AG10803 (cell line): ENCODE measurements at regions not wholly inside any gene's neighbourhood (a gene's known extent, or its start where the extent isn't known, plus 50 kb on each side); places are given as distances from the start of the nearest gene placed in this dataset.
A peak's percentile ranks its signal among the peaks of the same experiment; 100 is the strongest.
"Not testable (repeated sequence)": the region's sequence is repeated elsewhere in the genome, so short reads cannot be mapped to it uniquely, and the experiment has no call there.

Experiments used
- DNase-seq: peaks from one replicate; pipeline ENCODE4 v3.0.0; 2010; ENCODE audit warnings: low read depth
- H3K4me3 ChIP-seq: 2 replicates; pipeline ENCODE4 v1.5.1; 2011; ENCODE audit warnings: mild to moderate bottlenecking, low read length, control low read depth
- TF ChIP-seq, protein P1 (sequence below): conservative IDR thresholded peaks from 2 replicates; pipeline ENCODE4 v1.5.1; 2011; ENCODE audit warnings: mild to moderate bottlenecking, low read length, control low read depth, inconsistent platforms

DNA sequence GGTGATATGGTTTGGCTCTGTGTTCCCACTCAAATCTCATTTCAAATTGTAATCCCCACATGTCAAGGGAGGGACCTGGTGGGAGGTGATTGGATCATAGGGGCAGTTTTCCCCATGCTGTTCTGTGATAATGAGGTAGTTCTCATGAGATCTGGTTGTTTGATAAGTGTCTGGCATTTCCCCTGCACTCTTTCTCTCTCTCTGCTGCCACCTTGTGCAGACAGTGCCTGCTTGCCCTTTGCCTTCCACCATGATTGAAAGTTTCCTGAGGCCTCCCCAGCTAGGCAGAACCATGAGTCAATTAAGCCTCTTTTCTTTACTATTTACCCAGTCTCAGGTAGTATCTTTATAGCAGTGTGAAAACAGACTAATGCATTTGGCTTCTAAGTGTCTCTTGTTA is 284.7 kb downstream of the ARPP21 start:
- not testable (repeated sequence) for DNase-seq, H3K4me3 ChIP-seq
- TF ChIP-seq, protein P1, sequence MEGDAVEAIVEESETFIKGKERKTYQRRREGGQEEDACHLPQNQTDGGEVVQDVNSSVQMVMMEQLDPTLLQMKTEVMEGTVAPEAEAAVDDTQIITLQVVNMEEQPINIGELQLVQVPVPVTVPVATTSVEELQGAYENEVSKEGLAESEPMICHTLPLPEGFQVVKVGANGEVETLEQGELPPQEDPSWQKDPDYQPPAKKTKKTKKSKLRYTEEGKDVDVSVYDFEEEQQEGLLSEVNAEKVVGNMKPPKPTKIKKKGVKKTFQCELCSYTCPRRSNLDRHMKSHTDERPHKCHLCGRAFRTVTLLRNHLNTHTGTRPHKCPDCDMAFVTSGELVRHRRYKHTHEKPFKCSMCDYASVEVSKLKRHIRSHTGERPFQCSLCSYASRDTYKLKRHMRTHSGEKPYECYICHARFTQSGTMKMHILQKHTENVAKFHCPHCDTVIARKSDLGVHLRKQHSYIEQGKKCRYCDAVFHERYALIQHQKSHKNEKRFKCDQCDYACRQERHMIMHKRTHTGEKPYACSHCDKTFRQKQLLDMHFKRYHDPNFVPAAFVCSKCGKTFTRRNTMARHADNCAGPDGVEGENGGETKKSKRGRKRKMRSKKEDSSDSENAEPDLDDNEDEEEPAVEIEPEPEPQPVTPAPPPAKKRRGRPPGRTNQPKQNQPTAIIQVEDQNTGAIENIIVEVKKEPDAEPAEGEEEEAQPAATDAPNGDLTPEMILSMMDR: peak; percentile 39

DNA sequence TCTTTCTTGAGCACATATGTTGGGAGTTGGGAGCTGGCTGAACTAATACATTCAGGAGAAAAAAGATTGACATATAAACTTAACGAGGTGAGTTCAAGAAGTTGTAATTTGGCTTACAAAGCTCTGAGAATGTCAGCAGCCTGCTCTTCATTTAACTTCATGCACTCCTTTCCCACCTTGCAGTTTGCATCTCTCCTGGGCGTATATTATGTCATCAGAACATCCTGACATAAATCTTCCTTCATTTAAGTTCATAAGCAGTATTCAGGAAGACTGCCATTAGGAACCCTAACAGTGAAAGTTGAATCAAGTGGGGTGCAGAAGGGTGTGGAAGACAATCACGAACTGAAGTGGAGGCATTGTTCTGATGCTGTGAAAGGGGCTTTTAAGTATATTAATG is 288.1 kb downstream of the ARPP21 start:
- H3K4me3 ChIP-seq: no peak overlapping the region
- DNase-seq: no peak
- TF ChIP-seq, protein P1: no peak

DNA sequence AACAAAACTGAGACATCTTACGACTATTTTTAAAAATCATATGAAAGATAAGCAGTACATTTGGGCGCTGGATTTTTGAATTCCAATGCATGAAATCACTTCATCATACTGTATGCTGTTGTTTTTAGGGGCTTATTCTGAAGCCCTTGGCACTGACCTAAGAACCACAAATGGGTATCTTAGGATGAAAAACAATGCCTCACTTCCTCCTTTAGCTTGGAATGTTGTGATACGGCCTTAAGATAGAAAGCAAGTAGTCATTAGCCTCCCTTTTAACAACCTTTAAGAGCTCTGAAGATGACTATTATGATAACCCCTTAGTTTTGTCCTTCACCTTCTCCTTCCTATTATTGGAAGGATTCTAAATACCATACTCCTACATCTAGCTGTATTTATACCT is 289.8 kb downstream of the ARPP21 start:
- DNase-seq: no peak
- H3K4me3 ChIP-seq: no peak overlapping the region
- TF ChIP-seq, protein P1: no peak

DNA sequence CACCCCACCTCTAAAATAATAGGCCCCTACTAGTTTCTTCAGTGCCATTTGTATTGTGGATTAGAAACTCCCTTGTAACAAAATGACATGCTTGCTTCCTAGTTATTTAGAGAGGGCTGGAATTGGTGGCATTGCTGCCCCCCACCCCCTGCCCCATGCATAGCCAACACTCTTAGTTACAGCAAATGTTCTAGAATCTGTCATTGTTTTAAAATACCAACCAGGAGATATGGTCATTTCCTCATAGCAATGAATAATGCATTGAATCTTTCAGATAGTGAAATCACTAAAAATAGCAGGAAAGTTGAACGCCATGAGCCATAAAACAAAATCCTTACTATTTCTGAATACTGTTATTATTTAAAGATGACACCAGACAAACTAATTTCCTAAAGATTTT is 292.5 kb downstream of the ARPP21 start:
- no peak for DNase-seq
- no peak overlapping the region for H3K4me3 ChIP-seq

DNA sequence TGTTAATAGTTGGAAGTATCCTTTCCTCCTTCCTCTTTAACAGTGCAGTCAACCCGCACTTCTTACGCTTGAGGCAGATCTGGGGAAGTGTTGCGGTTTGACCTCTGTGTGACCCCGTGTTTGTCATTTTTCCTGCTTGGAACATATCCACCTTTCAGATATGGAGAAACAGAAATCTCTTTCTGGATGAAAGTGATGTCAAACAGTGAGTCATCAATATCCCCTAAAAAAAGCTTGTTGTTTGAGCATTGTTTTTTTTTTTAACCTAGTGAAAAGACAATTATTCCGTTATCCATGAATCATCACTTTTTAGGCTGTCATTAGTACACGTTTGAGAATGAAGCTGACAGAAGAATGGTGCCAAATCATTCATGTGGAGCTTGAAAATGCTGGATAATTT is 293.7 kb downstream of the ARPP21 start:
- TF ChIP-seq, protein P1: no peak
- DNase-seq: peak; percentile 49
- H3K4me3 ChIP-seq: no peak overlapping the region

More for the DNA sequence above, 292.5 kb downstream of the ARPP21 start:
- TF ChIP-seq, protein P1: no peak

DNA sequence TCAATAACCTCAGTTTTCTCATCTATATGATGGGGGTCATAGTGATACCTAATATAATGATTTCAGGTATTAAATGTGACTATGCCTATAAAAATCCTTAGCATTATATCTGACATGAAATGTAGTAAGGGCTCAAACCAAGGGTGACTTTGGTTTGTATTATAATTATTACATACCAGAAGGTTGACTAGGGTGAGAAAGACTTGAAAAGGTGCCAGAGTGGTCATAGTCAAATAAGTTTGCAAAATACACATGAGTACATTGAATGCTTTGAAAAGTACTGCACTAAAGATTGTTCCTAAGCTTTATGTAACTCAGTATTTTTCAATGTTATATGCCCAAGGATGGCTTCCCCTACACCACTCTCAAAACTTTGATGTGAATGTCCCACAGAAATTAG is 297.2 kb downstream of the ARPP21 start:
- TF ChIP-seq, protein P1: no peak
- no peak overlapping the region for H3K4me3 ChIP-seq
- peak; percentile 46 for DNase-seq

DNA sequence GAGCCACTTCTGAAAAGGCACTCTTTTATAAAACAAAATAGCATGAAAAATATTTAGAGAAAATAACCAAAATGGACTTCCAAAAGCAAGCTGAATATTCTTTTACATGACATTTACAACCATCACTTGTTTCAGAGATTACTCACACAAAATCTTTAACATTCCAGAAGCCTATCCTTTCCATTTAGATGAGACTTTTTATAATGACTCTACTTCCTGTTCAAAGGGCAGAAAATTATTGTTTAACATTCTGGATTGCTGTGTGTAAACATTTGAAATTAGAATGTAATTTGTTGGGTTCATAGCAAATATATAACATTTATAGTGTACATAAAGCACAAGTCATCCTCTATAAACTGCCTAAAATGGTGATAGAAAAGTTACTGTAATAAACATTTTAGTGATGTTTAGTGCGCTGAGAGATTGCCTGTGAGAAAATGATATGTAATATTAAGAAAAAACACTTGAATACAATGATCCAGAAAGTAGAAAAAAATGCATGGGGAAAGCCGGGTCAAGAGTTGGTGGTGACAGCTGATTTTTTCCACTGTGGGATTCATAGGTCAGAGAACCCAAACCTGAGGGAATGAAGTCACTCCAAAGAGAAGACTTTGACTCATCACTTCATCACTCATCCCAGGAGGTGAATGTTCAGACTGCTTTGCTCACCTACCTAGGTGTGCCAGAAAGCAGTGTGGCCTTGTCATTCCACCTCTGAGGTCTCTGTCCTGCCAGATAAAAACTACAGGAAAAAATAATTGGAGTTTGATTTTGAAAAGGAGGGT is 305.8 kb downstream of the ARPP21 start:
- no peak for DNase-seq
- TF ChIP-seq, protein P1: no peak
- H3K4me3 ChIP-seq: no peak overlapping the region
